HFF-Myc (cell line): ENCODE measurements at regions not wholly inside any gene's neighbourhood (a gene's known extent, or its start where the extent isn't known, plus 50 kb on each side); places are given as distances from the start of the nearest gene placed in this dataset.

Experiments
- DNase-seq: peaks from one replicate; pipeline ENCODE4 v3.0.0-alpha.2; 2011; ENCODE audit warnings: low read depth; ENCODE audit errors: extremely low read depth
- H3K4me3 ChIP-seq: replicated peaks from 2 replicates; pipeline ENCODE4 v1.5.1; 2011; ENCODE audit warnings: low read depth, mild to moderate bottlenecking, control low read depth, low read length
- TF ChIP-seq, protein P1 (sequence below): IDR thresholded peaks from 2 replicates; pipeline ENCODE4 v1.5.1; 2012; ENCODE audit warnings: mild to moderate bottlenecking, low read depth, low read length, control low read depth; ENCODE audit errors: missing control alignments

DNA sequence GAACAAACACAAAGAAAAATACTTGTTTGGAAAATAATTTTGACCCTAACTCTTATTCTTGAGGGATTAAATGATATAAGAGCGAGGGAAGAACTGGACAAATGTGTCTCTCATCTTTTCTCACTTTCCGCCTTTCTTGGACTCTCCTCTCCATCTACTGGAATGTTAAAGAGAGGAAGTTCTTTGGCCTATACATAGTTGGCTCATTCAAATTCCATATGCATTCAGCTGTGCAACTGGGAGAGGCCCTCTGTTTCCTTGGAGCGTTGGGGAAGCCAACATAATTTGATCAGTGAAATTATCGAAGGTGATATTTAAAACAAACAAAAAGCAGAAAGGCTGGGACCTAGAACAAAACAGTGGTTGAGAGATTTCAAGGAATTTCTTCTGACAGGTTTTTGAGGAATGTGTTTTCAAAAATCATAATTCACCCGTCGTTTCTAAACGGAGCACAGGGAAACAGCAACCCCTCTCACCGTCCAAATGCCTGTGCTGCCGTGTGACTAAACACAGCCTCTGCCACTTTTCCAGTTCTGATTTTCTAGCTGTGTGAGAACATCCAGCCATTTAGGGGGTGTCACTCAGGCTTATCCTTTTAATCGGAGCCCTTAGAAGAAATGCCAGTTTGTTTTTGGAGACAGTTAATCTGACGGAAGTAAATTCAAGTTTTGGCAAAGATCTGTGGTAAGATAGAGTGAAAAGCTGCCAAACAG is 489.9 kb downstream of the SOX2 start:
- H3K4me3 ChIP-seq: no peak overlapping the region
- TF ChIP-seq, protein P1, sequence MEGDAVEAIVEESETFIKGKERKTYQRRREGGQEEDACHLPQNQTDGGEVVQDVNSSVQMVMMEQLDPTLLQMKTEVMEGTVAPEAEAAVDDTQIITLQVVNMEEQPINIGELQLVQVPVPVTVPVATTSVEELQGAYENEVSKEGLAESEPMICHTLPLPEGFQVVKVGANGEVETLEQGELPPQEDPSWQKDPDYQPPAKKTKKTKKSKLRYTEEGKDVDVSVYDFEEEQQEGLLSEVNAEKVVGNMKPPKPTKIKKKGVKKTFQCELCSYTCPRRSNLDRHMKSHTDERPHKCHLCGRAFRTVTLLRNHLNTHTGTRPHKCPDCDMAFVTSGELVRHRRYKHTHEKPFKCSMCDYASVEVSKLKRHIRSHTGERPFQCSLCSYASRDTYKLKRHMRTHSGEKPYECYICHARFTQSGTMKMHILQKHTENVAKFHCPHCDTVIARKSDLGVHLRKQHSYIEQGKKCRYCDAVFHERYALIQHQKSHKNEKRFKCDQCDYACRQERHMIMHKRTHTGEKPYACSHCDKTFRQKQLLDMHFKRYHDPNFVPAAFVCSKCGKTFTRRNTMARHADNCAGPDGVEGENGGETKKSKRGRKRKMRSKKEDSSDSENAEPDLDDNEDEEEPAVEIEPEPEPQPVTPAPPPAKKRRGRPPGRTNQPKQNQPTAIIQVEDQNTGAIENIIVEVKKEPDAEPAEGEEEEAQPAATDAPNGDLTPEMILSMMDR: no peak
- no peak for DNase-seq

DNA sequence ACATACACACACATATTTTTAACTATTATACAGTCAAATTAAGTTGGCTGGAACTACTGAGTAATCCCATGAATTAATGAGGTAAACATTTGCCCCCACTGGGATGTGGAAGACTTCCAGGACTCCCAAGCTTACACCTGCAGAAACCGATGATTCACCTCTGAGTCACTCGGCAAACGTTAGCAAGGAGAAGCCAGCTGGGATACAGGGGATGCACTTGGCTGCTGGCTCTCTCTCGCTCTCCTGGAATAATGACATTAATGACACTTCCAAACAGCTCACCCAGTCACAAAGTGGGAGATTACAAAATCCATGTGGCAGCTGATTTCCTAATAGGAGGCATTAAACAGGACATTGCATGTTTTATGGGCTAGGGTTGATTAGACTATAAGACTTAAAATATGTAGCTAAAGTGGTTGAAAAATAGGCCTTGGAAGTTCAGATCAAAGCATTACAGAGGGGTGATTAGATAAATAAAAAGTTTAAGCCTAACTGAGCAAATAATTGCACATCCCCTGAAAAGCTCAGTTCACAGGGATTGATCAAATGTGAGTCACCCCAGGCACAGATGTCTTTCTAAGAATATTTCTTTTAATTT is 500.9 kb downstream of the SOX2 start:
- DNase-seq: peak; percentile 27
- TF ChIP-seq, protein P1: no peak
- H3K4me3 ChIP-seq: no peak overlapping the region

DNA sequence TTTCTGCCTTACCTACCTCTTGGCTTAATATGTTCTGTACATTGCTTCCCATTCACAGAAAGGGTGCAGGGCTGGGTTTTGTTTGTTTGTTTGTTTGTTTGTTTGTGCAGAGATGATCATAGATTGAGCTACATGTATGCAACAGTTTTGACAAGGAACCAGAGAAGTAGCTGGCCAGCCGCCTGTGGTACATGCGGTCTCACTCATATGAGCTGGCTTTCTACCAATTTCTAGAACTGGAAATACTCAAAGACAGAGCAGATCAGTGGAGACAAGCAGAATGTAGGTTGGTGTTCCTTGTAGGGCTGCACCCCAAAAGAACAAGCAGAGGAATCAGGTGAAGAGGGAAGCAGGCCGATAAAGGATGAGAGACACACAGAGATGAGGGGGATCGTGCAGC is 502.7 kb downstream of the SOX2 start:
- TF ChIP-seq, protein P1: no peak
- H3K4me3 ChIP-seq: no peak overlapping the region
- DNase-seq: no peak

DNA sequence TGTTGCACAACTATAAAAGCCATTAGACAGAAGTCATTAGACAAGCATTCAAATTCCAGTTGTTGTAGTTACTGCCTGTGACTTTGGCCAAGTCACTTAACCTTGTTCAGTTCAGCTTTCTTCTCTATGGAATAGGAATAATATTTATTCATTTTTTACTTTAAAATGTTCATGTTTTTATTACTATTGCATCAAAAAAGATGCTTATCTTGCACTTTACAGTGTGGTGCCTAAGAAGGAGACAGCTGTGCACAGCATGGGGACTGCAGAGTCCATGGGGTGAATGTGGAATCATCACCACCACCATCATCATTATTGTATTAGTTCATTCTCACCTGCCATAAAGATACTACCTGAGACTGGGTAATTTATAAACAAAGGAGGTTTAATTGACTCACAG is 504.2 kb downstream of the SOX2 start:
- no peak for DNase-seq
- no peak overlapping the region for H3K4me3 ChIP-seq
- TF ChIP-seq, protein P1: no peak

DNA sequence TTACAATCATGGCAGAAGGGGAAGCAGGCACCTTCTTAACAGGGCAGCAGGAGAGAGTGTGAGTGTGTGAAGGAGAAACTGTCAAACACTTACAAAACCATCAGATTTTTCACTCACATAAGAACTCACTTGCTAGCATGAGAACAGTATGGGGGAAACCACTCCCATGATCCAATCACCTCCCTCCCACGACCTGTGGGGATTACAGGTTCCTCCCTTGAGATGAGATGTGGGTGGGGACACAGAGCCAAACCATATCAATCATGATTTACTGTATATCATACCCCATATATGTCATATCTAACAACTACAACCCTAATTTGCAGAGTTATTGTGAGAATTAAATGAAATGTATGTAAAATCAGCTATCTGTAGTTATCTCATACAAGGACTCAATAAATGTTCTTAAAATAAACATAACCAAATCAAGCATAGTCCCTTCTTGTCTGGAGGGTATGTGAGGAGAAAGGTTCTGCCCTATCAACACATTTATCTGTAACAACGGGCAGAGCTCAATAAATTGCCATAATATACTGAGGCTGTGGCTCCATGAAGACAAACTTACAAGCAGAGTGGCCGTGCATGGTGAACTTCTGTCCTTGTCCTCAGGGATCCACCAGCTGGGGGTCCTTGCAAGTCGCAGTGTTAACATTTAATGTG is 504.7 kb downstream of the SOX2 start:
- no peak overlapping the region for H3K4me3 ChIP-seq
- DNase-seq: no peak
- TF ChIP-seq, protein P1: no peak

DNA sequence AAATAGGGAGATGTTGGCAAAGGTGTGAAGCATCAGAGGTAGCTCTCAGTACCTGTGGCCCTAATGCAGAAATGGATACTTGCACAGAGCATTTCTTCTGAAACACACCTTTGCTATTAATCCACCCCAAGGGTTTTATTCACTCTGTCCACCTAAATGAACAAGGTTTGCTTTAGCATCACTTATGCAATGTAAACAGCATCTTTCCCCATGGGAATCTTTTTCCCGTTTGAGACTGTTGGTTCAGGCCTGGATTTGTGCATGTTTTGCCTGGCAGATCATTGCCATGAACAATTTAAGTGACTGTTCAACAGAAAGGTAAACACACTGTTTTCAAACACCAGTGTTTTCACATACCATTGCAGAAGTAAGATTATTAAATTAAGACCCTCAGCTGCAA is 508.3 kb downstream of the SOX2 start:
- no peak overlapping the region for H3K4me3 ChIP-seq
- no peak for DNase-seq
- TF ChIP-seq, protein P1: no peak

DNA sequence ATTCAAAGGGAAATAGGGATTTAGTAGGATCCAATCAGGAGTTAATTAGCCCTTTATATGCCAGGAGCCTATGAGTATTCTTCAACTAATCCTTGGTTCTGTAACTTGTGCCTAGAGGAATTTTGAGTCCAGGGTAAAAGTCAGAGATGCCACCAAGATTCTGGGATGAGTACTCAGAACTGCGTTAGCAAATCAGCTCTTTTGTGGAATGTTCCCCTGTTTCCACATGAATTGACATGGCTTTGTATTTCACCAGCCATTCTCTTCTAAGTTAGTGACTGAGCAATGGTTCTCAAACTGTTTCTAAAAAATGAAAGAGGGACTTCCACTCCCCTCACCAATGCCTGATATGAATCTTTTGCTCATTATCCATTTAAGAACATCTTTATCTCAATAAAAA is 508.7 kb downstream of the SOX2 start:
- no peak for DNase-seq
- no peak overlapping the region for H3K4me3 ChIP-seq
- TF ChIP-seq, protein P1: no peak
